Medulla oblongata (tissue), 1 donor: ENCODE measurements at regions not wholly inside any gene's neighbourhood (a gene's known extent, or its start where the extent isn't known, plus 50 kb on each side); places are given as distances from the start of the nearest gene placed in this dataset.
"Not testable (repeated sequence)": the region's sequence is repeated elsewhere in the genome, so short reads cannot be mapped to it uniquely, and the experiment has no call there.

Source experiments
- DNase-seq: peaks from one replicate; pipeline ENCODE4 v3.0.0-alpha.2; 2015; ENCODE audit errors: extremely low spot score

- not testable (repeated sequence) for DNase-seq
Observed at GRCh38 chr13:76659074-76659473, 227.1 kb downstream of the KCTD12 start.

GRCh38 chr13:76656500-76656899, 229.7 kb downstream of the KCTD12 start:
- peak; percentile 17 for DNase-seq

GRCh38 chr13:76656056-76656455, 230.1 kb downstream of the KCTD12 start:
- DNase-seq: no peak

- DNase-seq: no peak
Observed at GRCh38 chr13:76654263-76654662, 231.9 kb downstream of the KCTD12 start.

- no peak for DNase-seq
Observed at GRCh38 chr13:76651286-76651685, 234.9 kb downstream of the KCTD12 start.

GRCh38 chr13:76647550-76647949, 238.7 kb downstream of the KCTD12 start:
- no peak for DNase-seq

GRCh38 chr13:76646946-76647345, 239.3 kb downstream of the KCTD12 start:
- DNase-seq: no peak

GRCh38 chr13:76645632-76646031, 240.6 kb downstream of the KCTD12 start:
- DNase-seq: no peak

- no peak for DNase-seq
Observed at GRCh38 chr13:76644906-76645305, 241.3 kb downstream of the KCTD12 start.

GRCh38 chr13:76643596-76643995, 242.6 kb downstream of the KCTD12 start:
- DNase-seq: no peak

- no peak for DNase-seq
Observed at GRCh38 chr13:76641056-76641455, 245.1 kb downstream of the KCTD12 start.

- no peak for DNase-seq
Observed at GRCh38 chr13:76638882-76639281, 247.3 kb downstream of the KCTD12 start.

- no peak for DNase-seq
Observed at GRCh38 chr13:76638181-76638580, 248.0 kb downstream of the KCTD12 start.

- no peak for DNase-seq
Observed at GRCh38 chr13:76637641-76638141, 248.5 kb downstream of the KCTD12 start.

- no peak for DNase-seq
Observed at GRCh38 chr13:76636829-76637228, 249.4 kb downstream of the KCTD12 start.

GRCh38 chr13:76635232-76636230, 250.7 kb downstream of the KCTD12 start:
- DNase-seq: no peak

- no peak for DNase-seq
Observed at GRCh38 chr13:76634431-76635191, 251.6 kb downstream of the KCTD12 start.

- no peak for DNase-seq
Observed at GRCh38 chr13:76632401-76633044, 253.7 kb downstream of the KCTD12 start.

GRCh38 chr13:76630629-76631230, 255.5 kb downstream of the KCTD12 start:
- DNase-seq: no peak

- DNase-seq: no peak
Observed at GRCh38 chr13:76622315-76623040, 263.7 kb downstream of the KCTD12 start.

GRCh38 chr13:76621705-76622104, 264.5 kb downstream of the KCTD12 start:
- no peak for DNase-seq
